DND-41 (cell line): ENCODE measurements at regions not wholly inside any gene's neighbourhood (a gene's known extent, or its start where the extent isn't known, plus 50 kb on each side); places are given as distances from the start of the nearest gene placed in this dataset.
"Not testable (repeated sequence)": the region's sequence is repeated elsewhere in the genome, so short reads cannot be mapped to it uniquely, and the experiment has no call there.

Source experiments
- ATAC-seq: fragments of 200-7000 bp; cut with Tn5 transposase; 3 replicates; pipeline ENCODE4 v1.9.1; 2021; ENCODE audit warnings: low read depth; ENCODE audit not compliant: insufficient read depth
- DNase-seq: peaks from one replicate; pipeline ENCODE4 v3.0.0-alpha.2; 2020
- H2AFZ ChIP-seq: 2 replicates; pipeline ENCODE4 v1.6.0; 2012; ENCODE audit warnings: low read depth, low read length
- H3K27ac ChIP-seq: 2 replicates; pipeline ENCODE4 v1.5.1; 2012; ENCODE audit warnings: low read length, inconsistent platforms
- H3K27me3 ChIP-seq: fragments of 200-600 bp; sonication (generic); 2 replicates; pipeline ENCODE4 v1.6.0; 2012; ENCODE audit warnings: low read length, mild to moderate bottlenecking, inconsistent platforms; ENCODE audit not compliant: insufficient read depth, poor library complexity
- H3K36me3 ChIP-seq: 2 replicates; pipeline ENCODE4 v1.5.1; 2012; ENCODE audit warnings: low read length, inconsistent platforms; ENCODE audit not compliant: insufficient read depth
- H3K4me1 ChIP-seq: 2 replicates; pipeline ENCODE4 v1.5.1; 2012; ENCODE audit warnings: mild to moderate bottlenecking, low read length; ENCODE audit not compliant: insufficient read depth
- H3K4me2 ChIP-seq: 2 replicates; pipeline ENCODE4 v1.6.0; 2012; ENCODE audit warnings: mild to moderate bottlenecking, moderate library complexity, low read length, inconsistent platforms; ENCODE audit not compliant: insufficient read depth
- H3K4me3 ChIP-seq, 2 experiments: fragments of 200-600 bp in 1 of 2; shearing (Covaris generic) in 1 of 2; 2 replicates each; pipeline ENCODE4 v1.5.1; 2012 to 2016; ENCODE audit warnings: inconsistent platforms in 2 of 2, low read length in 2 of 2, mild to moderate bottlenecking in 2 of 2, low read depth in 1 of 2, moderate library complexity in 1 of 2
- H3K79me2 ChIP-seq: 2 replicates; pipeline ENCODE4 v1.6.0; 2012; ENCODE audit warnings: low read length, inconsistent platforms; ENCODE audit not compliant: insufficient read depth
- H3K9ac ChIP-seq: 2 replicates; pipeline ENCODE4 v1.6.0; 2012; ENCODE audit warnings: low read depth, mild to moderate bottlenecking, inconsistent platforms, low read length, moderate library complexity
- H3K9me3 ChIP-seq: 2 replicates; pipeline ENCODE4 v1.5.1; 2012; ENCODE audit warnings: low read length, moderate library complexity, mild to moderate bottlenecking, inconsistent platforms; ENCODE audit not compliant: insufficient read depth, severe bottlenecking
- H4K20me1 ChIP-seq: 2 replicates; pipeline ENCODE4 v1.6.0; 2012; ENCODE audit warnings: low read length; ENCODE audit not compliant: insufficient read depth
- CTCF ChIP-seq: IDR thresholded peaks from 2 replicates; pipeline ENCODE4 v1.5.1; 2012; ENCODE audit warnings: borderline replicate concordance, low read length, moderate library complexity, mild to moderate bottlenecking; ENCODE audit not compliant: poor library complexity, severe bottlenecking; ENCODE audit errors: extremely low read depth
- EZH2 ChIP-seq: IDR thresholded peaks from 3 replicates; pipeline ENCODE4 v1.6.1; 2012; ENCODE audit warnings: borderline replicate concordance, low read depth, mild to moderate bottlenecking, moderate library complexity, low read length, inconsistent platforms; ENCODE audit not compliant: severe bottlenecking

- ATAC-seq (no peak), DNase-seq (no peak)
- H3K4me2 ChIP-seq = no peak overlapping the region
- no peaks in the 10 kb centered on the region for H3K4me1 ChIP-seq
- no peaks in the 10 kb centered on the region for H3K27me3 ChIP-seq
- H3K4me3 ChIP-seq = no peak overlapping the region
- H3K36me3 ChIP-seq = no peaks in the 10 kb centered on the region
- H3K9ac ChIP-seq = no peak overlapping the region
- TF ChIP-seq CTCF = no peak
- TF ChIP-seq EZH2 = no peak
- H3K9me3 ChIP-seq = no peaks in the 10 kb centered on the region
- no peak overlapping the region for H2AFZ ChIP-seq
- no peaks in the 10 kb centered on the region for H3K79me2 ChIP-seq
- H4K20me1 ChIP-seq = no peaks in the 10 kb centered on the region
- no peak overlapping the region for H3K27ac ChIP-seq
These were observed 66.0 kb downstream of the KBTBD8 start for GRCh38 chr3:67064105-67064504.

GRCh38 chr3:67067251-67067650 lies 69.1 kb downstream of the KBTBD8 start:
- TF ChIP-seq EZH2 (no peak), CTCF (no peak)
- H3K4me2 ChIP-seq = no peak overlapping the region
- H3K4me3 ChIP-seq = no peak overlapping the region
- no peaks in the 10 kb centered on the region for H3K27me3 ChIP-seq
- H3K4me1 ChIP-seq = no peaks in the 10 kb centered on the region
- H3K9me3 ChIP-seq = no peaks in the 10 kb centered on the region
- no peaks in the 10 kb centered on the region for H3K36me3 ChIP-seq
- no peak overlapping the region for H2AFZ ChIP-seq
- H3K79me2 ChIP-seq = no peaks in the 10 kb centered on the region
- no peak overlapping the region for H3K27ac ChIP-seq
- DNase-seq (no peak), ATAC-seq (no peak)
- no peaks in the 10 kb centered on the region for H4K20me1 ChIP-seq
- H3K9ac ChIP-seq = no peak overlapping the region

GRCh38 chr3:67072640-67073039 lies 74.5 kb downstream of the KBTBD8 start:
- not testable (repeated sequence) for H3K36me3 ChIP-seq, H3K9ac ChIP-seq, H3K9me3 ChIP-seq, H3K79me2 ChIP-seq, H2AFZ ChIP-seq, DNase-seq, H4K20me1 ChIP-seq, H3K27ac ChIP-seq, H3K27me3 ChIP-seq, H3K4me1 ChIP-seq, H3K4me3 ChIP-seq, ATAC-seq, H3K4me2 ChIP-seq

GRCh38 chr3:67073812-67074211 lies 75.7 kb downstream of the KBTBD8 start:
- H3K27ac ChIP-seq = no peak overlapping the region
- TF ChIP-seq CTCF (no peak), EZH2 (no peak)
- H4K20me1 ChIP-seq = no peaks in the 10 kb centered on the region
- no peaks in the 10 kb centered on the region for H3K4me1 ChIP-seq
- H2AFZ ChIP-seq = no peak overlapping the region
- ATAC-seq (no peak), DNase-seq (no peak)
- no peaks in the 10 kb centered on the region for H3K36me3 ChIP-seq
- H3K9ac ChIP-seq = no peak overlapping the region
- H3K9me3 ChIP-seq = no peaks in the 10 kb centered on the region
- H3K27me3 ChIP-seq = no peaks in the 10 kb centered on the region
- H3K79me2 ChIP-seq = no peaks in the 10 kb centered on the region
- H3K4me2 ChIP-seq = no peak overlapping the region
- no peak overlapping the region for H3K4me3 ChIP-seq
